Calu3 (cell line): ENCODE measurements at regions not wholly inside any gene's neighbourhood (a gene's known extent, or its start where the extent isn't known, plus 50 kb on each side); places are given as distances from the start of the nearest gene placed in this dataset.

Experiments
- BruUV-seq: library from RNA; stranded (reverse); fragments of 400-500 nt; replicated peaks from 2 replicates; lab custom pipeline; 2021; lab: Mats Ljungman, UMichigan
- CTCF ChIA-PET: fragments of 300-600 bp; sonication (Branson Sonifier 250); formaldehyde crosslinking; loops from one replicate; lab custom pipeline; 2022; ENCODE audit warnings: antibody characterized with exemption; lab: Charles Lee
- DNase-seq: peaks from one replicate; pipeline ENCODE4 v3.0.0; 2022
- H3K27ac Mint-ChIP-seq: one replicate; pipeline ENCODE4 v1.8.0; 2022; ENCODE audit warnings: mixed read lengths; ENCODE audit not compliant: unreplicated experiment
- H3K27me3 Mint-ChIP-seq: one replicate; pipeline ENCODE4 v1.8.0; 2022; ENCODE audit warnings: mixed read lengths; ENCODE audit not compliant: unreplicated experiment
- H3K36me3 Mint-ChIP-seq: one replicate; pipeline ENCODE4 v1.8.0; 2022; ENCODE audit warnings: mild to moderate bottlenecking, moderate library complexity, mixed read lengths; ENCODE audit not compliant: insufficient read depth, unreplicated experiment
- H3K4me1 Mint-ChIP-seq: one replicate; pipeline ENCODE4 v1.8.0; 2022; ENCODE audit warnings: mild to moderate bottlenecking, low read depth, mixed read lengths; ENCODE audit not compliant: unreplicated experiment
- H3K4me3 Mint-ChIP-seq: one replicate; pipeline ENCODE4 v1.8.0; 2022; ENCODE audit warnings: mild to moderate bottlenecking, low read depth, moderate library complexity, mixed read lengths; ENCODE audit not compliant: unreplicated experiment
- H3K9me3 Mint-ChIP-seq: one replicate; pipeline ENCODE4 v1.8.0; 2022; ENCODE audit warnings: low read depth, mixed read lengths; ENCODE audit not compliant: unreplicated experiment
- intact Hi-C: fragments of 100-400 bp; cut with micrococcal nuclease; formaldehyde crosslinking; loops from one replicate; pipeline ENCODE4 v1.10.0; 2022; ENCODE audit not compliant: unreplicated experiment
- TF ChIP-seq, protein P1 (sequence below): fragments of 200-600 bp; IDR thresholded peaks from one replicate; pipeline ENCODE4 v1.8.0; 2022; ENCODE audit warnings: antibody characterized with exemption; ENCODE audit not compliant: unreplicated experiment

DNA sequence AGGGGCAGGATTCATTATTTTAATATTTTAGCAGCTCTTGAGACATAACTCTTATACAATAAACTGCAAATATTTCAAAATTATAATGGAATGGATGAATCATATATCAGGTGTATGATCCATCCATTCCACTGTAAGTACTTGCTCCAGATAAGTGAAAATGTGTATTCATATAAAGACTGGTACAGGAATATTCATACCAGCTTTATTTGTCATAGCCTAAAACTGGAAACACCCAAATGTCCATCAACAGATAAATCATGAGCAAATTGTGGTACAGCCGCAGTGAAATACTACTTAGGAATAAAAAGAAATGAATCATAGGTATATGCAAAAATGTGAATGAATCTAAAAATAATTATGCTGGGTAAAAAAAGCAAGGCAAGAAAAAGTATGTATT lies 263.6 kb upstream of the SYT10 start:
- H3K4me3 Mint-ChIP-seq = no peak overlapping the region
- no peaks in the 10 kb centered on the region for H3K36me3 Mint-ChIP-seq
- no TSS peak for BruUV-seq
- no peaks in the 10 kb centered on the region for H3K4me1 Mint-ChIP-seq
- H3K27me3 Mint-ChIP-seq = no peaks in the 10 kb centered on the region
- H3K27ac Mint-ChIP-seq = no peak overlapping the region
- DNase-seq = no peak
- no peaks in the 10 kb centered on the region for H3K9me3 Mint-ChIP-seq
- CTCF ChIA-PET = no interaction called here
- intact Hi-C loops = no loop called here
- TF ChIP-seq, protein P1, sequence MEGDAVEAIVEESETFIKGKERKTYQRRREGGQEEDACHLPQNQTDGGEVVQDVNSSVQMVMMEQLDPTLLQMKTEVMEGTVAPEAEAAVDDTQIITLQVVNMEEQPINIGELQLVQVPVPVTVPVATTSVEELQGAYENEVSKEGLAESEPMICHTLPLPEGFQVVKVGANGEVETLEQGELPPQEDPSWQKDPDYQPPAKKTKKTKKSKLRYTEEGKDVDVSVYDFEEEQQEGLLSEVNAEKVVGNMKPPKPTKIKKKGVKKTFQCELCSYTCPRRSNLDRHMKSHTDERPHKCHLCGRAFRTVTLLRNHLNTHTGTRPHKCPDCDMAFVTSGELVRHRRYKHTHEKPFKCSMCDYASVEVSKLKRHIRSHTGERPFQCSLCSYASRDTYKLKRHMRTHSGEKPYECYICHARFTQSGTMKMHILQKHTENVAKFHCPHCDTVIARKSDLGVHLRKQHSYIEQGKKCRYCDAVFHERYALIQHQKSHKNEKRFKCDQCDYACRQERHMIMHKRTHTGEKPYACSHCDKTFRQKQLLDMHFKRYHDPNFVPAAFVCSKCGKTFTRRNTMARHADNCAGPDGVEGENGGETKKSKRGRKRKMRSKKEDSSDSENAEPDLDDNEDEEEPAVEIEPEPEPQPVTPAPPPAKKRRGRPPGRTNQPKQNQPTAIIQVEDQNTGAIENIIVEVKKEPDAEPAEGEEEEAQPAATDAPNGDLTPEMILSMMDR = no peak

DNA sequence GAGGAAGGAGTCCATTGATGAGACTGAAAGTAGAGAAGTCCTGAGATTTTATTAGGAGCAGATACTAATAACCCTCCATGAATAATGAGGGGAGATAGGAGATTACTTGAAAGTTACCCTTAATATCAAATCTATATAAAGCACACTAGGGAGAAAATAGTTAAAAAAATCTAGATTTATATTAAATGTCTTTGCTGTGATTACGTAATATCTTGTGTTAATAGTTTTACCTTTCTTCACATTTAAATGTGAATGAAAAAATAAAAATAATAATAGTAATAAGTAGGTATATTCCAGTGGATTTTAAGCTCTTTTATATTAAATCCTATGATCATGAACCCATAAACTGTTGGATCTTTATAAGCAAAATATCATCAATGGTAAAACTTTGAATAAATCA lies 267.3 kb upstream of the SYT10 start:
- CTCF ChIA-PET = no interaction called here
- no peak overlapping the region for H3K27ac Mint-ChIP-seq
- DNase-seq = no peak
- BruUV-seq = no TSS peak
- TF ChIP-seq, protein P1 = no peak
- no peaks in the 10 kb centered on the region for H3K27me3 Mint-ChIP-seq
- H3K9me3 Mint-ChIP-seq = no peaks in the 10 kb centered on the region
- no peak overlapping the region for H3K4me3 Mint-ChIP-seq
- H3K4me1 Mint-ChIP-seq = no peaks in the 10 kb centered on the region
- intact Hi-C loops = no loop called here
- no peaks in the 10 kb centered on the region for H3K36me3 Mint-ChIP-seq

DNA sequence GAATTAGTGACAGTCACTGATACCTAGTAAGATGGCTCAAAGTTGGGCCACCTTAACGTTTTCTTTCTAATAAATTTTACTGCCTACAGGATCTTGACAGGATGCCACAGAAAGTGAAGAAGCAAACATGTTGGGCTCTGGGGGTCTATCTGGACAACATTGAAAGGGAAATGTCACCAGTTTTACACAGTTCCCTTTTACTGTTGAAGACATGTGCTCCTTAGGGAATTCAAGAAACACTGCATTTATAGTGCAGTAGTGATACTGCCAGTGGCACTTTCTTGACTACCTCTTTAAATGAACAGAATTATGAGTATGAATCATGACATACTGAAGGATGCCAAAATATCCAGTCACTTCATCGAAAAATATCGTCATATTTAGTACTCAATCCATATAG lies 269.3 kb upstream of the SYT10 start:
- Mint-ChIP-seq H3K9me3 (no peaks in the 10 kb centered on the region), H3K36me3 (no peaks in the 10 kb centered on the region), H3K27ac (no peak overlapping the region), H3K27me3 (no peaks in the 10 kb centered on the region), H3K4me3 (no peak overlapping the region), H3K4me1 (no peaks in the 10 kb centered on the region)
- intact Hi-C loops = no loop called here
- TF ChIP-seq, protein P1 = no peak
- no peak for DNase-seq
- CTCF ChIA-PET = no interaction called here
- BruUV-seq = no TSS peak

DNA sequence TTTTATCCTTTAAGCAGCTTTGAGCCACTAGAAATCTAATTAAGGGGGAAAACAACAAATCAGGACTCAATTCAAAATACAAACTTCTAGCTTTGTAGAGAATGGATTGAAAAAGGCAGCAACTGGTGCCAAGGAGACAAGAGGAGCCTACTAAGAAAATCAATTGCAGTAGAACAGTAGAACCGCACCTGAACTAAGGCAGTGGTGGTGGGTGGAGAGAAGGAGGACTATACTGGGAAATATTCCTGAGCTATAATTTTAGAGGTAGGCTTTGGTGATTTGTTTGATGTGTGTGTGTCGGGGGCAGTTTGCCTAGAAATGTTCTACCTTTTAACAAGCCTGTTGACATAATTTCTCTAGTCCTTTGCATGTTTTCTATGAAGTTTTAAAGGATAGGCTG lies 270.9 kb upstream of the SYT10 start:
- intact Hi-C loops = no loop called here
- CTCF ChIA-PET = no interaction called here
- no peak overlapping the region for H3K27ac Mint-ChIP-seq
- BruUV-seq = no TSS peak
- H3K9me3 Mint-ChIP-seq = no peaks in the 10 kb centered on the region
- TF ChIP-seq, protein P1 = no peak
- H3K36me3 Mint-ChIP-seq = no peaks in the 10 kb centered on the region
- no peaks in the 10 kb centered on the region for H3K4me1 Mint-ChIP-seq
- H3K27me3 Mint-ChIP-seq = no peaks in the 10 kb centered on the region
- DNase-seq = no peak
- no peak overlapping the region for H3K4me3 Mint-ChIP-seq
